Type B pancreatic cell (in vitro differentiated cells): ENCODE measurements at regions not wholly inside any gene's neighbourhood (a gene's known extent, or its start where the extent isn't known, plus 50 kb on each side); places are given as distances from the start of the nearest gene placed in this dataset.
A peak's percentile ranks its signal among the peaks of the same experiment; 100 is the strongest.

Experiments
- DNase-seq: peaks from one replicate; pipeline ENCODE4 v3.0.0; 2021; ENCODE audit warnings: mixed read lengths; ENCODE audit not compliant: unreplicated experiment; ENCODE audit errors: extremely low spot score
- H3K27ac Mint-ChIP-seq: 2 replicates; pipeline ENCODE4 v1.8.0; 2021; ENCODE audit warnings: mild to moderate bottlenecking, mixed read lengths
- H3K27me3 Mint-ChIP-seq: 2 replicates; pipeline ENCODE4 v1.8.0; 2021; ENCODE audit warnings: mixed read lengths
- H3K36me3 Mint-ChIP-seq: 2 replicates; pipeline ENCODE4 v1.8.0; 2021; ENCODE audit warnings: mixed read lengths
- H3K4me1 Mint-ChIP-seq: one replicate; pipeline ENCODE4 v1.8.0; 2021; ENCODE audit warnings: mixed read lengths; ENCODE audit not compliant: unreplicated experiment
- H3K4me3 Mint-ChIP-seq: 2 replicates; pipeline ENCODE4 v1.8.0; 2021; ENCODE audit warnings: mild to moderate bottlenecking, mixed read lengths
- H3K9me3 Mint-ChIP-seq: 2 replicates; pipeline ENCODE4 v1.8.0; 2021; ENCODE audit warnings: mixed read lengths
- CTCF ChIP-seq: fragments of 200-600 bp; sonication (generic); conservative IDR thresholded peaks from 2 replicates; pipeline ENCODE4 v1.5.0; 2021; ENCODE audit warnings: antibody characterized with exemption, mild to moderate bottlenecking

GRCh38 chr10:130425169-130425568 lies 289.0 kb downstream of the GLRX3 start:
- TF ChIP-seq CTCF, result no peak
- H3K27ac Mint-ChIP-seq, result no peak overlapping the region
- no peaks in the 10 kb centered on the region for H3K36me3 Mint-ChIP-seq
- no peak overlapping the region for H3K4me3 Mint-ChIP-seq
- H3K27me3 Mint-ChIP-seq, result no peaks in the 10 kb centered on the region
- no peaks in the 10 kb centered on the region for H3K9me3 Mint-ChIP-seq
- DNase-seq, result no peak
- no peaks in the 10 kb centered on the region for H3K4me1 Mint-ChIP-seq

GRCh38 chr10:130425881-130426435 lies 289.8 kb downstream of the GLRX3 start:
- TF ChIP-seq CTCF, result no peak
- peak; percentile 43 for DNase-seq
- Mint-ChIP-seq H3K27ac (no peak overlapping the region), H3K9me3 (no peaks in the 10 kb centered on the region), H3K4me1 (no peaks in the 10 kb centered on the region), H3K4me3 (no peak overlapping the region), H3K36me3 (no peaks in the 10 kb centered on the region), H3K27me3 (no peaks in the 10 kb centered on the region)

GRCh38 chr10:130427216-130427722 lies 291.1 kb downstream of the GLRX3 start:
- TF ChIP-seq CTCF, result no peak
- Mint-ChIP-seq H3K4me1 (no peaks in the 10 kb centered on the region), H3K9me3 (no peaks in the 10 kb centered on the region), H3K4me3 (no peak overlapping the region), H3K27ac (no peak overlapping the region), H3K36me3 (no peaks in the 10 kb centered on the region), H3K27me3 (peaks cover under 1% of the 10 kb centered on the region)
- DNase-seq, result peak; percentile 31

- Mint-ChIP-seq H3K27me3 (peaks cover 4% of the 10 kb centered on the region), H3K36me3 (no peaks in the 10 kb centered on the region), H3K27ac (no peak overlapping the region), H3K9me3 (peaks cover 5% of the 10 kb centered on the region), H3K4me3 (no peak overlapping the region), H3K4me1 (no peaks in the 10 kb centered on the region)
- no peak for DNase-seq
- no peak for TF ChIP-seq CTCF
These were observed 292.7 kb downstream of the GLRX3 start for GRCh38 chr10:130428936-130429335.

GRCh38 chr10:130429809-130430208 lies 293.6 kb downstream of the GLRX3 start:
- no peak overlapping the region for H3K4me3 Mint-ChIP-seq
- no peak for DNase-seq
- no peaks in the 10 kb centered on the region for H3K4me1 Mint-ChIP-seq
- peaks cover 5% of the 10 kb centered on the region for H3K9me3 Mint-ChIP-seq
- no peaks in the 10 kb centered on the region for H3K36me3 Mint-ChIP-seq
- peaks cover 4% of the 10 kb centered on the region for H3K27me3 Mint-ChIP-seq
- H3K27ac Mint-ChIP-seq, result no peak overlapping the region
- TF ChIP-seq CTCF, result no peak

GRCh38 chr10:130430291-130430690 lies 294.1 kb downstream of the GLRX3 start:
- TF ChIP-seq CTCF, result no peak
- Mint-ChIP-seq H3K4me3 (no peak overlapping the region), H3K27me3 (peaks cover 4% of the 10 kb centered on the region), H3K4me1 (no peaks in the 10 kb centered on the region), H3K27ac (no peak overlapping the region), H3K9me3 (peaks cover 5% of the 10 kb centered on the region), H3K36me3 (no peaks in the 10 kb centered on the region)
- DNase-seq, result peak; percentile 18
